SK-MEL-5 (cell line): ENCODE measurements at regions not wholly inside any gene's neighbourhood (a gene's known extent, or its start where the extent isn't known, plus 50 kb on each side); places are given as distances from the start of the nearest gene placed in this dataset.
A peak's percentile ranks its signal among the peaks of the same experiment; 100 is the strongest.

Source experiments
- DNase-seq: peaks from one replicate; pipeline ENCODE4 v3.0.0-alpha.2; 2016; ENCODE audit warnings: low read depth, low spot score
- in situ Hi-C: cut with HindIII; loops from 2 replicates; pipeline ENCODE4 v1.10.0; 2016; ENCODE audit warnings: low sequenced_read_pairs, high pct_unique_total_duplicates, low pct_unique_long_range_greater_than_20kb

DNA sequence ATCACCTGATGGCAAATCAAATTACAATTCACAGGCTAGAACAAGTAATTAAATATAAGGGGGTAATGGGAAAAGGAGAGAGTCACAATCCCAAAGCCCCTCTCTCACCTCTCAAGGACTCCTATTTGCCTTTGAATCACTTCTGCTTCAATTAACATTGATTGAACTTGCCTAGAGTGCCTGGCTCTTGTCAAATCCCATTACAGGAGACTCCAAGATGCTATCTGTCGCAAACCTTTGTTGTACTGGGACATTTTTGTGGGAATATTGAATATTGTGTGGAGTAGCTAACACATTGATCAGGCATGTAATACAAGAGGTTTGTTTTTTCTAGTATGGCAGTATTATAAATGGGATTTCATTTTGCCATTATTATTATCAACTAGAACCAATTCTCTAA, 412.8 kb upstream of the AZI2 start:
- no peak for DNase-seq
- in situ Hi-C loops = no loop called here

DNA sequence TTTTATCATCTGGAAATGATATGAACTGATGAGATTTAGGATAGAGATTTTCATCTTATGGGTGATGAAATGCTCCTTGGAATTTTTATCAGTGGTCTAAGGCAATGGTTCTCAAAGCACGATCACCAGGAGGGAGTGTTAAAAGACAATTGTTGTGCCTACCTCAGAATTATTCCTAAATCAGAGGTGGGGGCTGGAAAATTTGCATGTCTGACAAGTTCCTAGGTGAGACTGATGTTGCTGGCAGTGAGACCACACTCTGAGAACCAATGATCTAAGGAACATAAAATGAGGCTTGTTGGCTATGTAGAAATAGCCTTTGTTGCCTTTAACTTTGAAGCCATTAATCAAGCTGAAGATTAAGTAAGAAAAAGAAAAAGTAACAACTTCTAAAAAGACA, 416.6 kb upstream of the AZI2 start:
- DNase-seq = no peak
- in situ Hi-C loops = no loop called here

DNA sequence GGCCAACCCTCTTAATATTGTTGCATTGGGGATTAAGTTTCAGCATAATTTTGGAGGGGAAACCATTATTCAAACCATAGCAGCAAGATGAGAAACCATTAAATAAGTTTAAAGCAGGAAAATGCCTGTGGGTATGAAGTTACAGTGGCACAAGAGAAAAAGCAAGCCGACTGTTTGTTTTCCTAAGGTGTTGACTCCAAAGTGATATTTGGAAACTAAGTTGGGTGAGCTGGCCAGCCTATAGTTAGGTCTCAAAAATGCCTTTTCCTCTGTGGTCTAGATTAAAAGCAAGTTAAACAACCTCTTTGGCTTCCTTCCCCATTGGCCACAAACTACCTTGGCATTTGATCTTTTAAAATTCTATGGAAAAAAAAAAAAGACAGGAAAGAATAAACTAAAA, 419.8 kb upstream of the AZI2 start:
- no peak for DNase-seq

DNA sequence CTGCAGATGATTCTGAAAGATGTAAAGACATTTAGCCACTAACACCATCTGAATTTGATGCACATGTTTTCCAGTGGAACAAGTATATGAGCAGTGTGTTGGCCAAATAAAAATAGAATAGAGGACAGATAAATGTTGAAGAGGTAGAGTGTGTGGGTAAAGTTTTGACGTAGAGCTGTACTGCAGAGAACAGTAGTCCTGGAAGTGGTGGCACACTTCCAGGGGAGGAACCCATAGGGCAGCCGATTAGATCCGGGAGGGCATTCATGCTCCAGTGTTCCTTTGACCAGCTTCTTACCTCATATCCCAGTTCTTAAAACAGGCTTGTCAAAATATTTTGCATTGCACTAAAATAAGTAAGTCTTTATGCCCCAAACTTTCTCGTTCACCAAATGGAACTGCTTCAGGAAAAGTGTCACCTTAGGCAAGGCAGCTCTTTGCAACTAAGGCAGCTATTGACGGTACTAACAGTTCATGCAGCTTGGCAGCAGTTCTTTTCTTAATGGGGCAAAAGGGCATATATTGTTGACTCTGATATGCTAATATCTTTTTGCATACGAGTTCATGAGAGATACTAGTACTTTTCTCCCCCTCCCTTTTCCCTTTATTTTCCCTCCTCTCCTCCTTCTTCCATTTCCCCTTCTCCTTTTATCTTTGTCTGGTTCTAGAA, 429.3 kb upstream of the AZI2 start:
- in situ Hi-C loops = no loop called here
- DNase-seq = no peak

More for the DNA sequence above, 419.8 kb upstream of the AZI2 start:
- in situ Hi-C loops = no loop called here

DNA sequence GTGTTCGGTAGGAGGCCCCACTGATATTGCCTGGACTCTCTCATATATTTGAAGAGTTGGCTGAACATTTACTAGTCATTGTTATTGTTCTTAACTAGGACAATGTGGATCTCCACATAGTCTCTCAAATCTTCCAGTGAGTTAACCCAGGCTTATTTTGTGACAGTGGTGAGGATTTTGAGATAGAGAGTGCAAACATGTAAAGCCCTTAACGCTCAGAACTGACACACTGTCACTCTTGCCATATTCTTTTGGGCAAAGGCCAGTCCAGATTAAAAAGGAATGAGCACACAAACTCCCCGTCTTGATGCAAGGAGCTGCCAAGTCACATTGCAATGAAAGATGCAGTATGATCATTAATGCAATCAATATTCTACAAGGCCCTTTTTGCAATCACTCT, 431.9 kb upstream of the AZI2 start:
- DNase-seq = no peak
- in situ Hi-C loops = no loop called here

DNA sequence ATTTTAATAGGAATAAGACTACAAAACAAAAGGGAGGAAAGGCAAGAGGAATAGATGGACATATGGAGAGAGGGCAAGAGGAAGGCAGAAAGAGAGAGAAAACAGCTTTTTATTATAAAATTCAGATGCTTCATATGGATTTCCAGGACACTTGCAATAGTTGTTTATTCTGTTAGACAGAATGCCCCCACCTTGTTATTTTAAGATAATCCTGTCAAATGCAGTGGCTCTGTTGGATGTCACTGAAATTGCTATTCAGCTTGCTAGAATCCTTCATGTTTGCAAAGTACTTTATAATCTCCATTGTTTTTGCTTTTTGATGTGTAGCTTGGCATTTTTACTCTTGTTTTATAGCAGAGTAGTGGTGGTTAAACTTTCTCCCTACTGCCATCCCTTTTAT, 432.4 kb upstream of the AZI2 start:
- in situ Hi-C loops = no loop called here
- DNase-seq = no peak

DNA sequence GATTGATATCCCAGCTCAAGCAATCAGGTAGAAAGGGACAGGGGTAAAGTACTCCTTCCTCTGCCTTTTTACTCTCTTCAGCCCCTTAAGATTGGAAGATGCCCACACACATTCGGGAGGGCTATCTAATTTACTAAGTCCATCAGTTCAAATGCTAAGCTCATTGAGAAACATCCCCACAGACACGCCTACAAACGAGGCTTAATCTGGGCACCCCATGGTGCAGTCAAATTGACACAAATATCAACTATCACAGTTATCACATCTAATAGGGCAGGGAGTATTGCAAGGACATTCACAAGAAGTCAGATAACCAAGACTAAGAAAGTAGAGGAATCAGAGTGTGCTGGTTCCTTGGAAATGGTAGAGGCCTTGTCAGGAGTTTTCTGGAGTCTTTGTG, 437.8 kb upstream of the AZI2 start:
- no peak for DNase-seq
- in situ Hi-C loops = no loop called here

DNA sequence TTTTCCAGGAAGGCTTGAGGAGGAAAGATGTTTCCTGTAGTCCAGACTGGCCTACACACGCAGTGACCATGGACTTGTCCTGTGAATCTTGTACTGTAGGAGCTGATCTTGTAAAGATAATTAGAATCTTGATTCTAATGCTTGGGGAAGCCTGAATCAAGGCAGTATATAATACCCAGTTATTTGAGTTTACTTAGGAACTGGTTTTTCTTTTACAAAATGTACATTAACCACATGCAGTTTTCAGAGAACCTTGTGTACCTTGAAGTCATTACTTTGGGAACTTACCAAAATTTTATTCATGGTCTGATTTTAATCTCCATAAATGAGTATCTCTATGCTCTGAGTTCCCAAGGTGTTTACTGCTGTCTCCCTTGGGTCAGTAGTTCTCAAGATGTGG, 439.9 kb upstream of the AZI2 start:
- DNase-seq = no peak
- in situ Hi-C loops = no loop called here

DNA sequence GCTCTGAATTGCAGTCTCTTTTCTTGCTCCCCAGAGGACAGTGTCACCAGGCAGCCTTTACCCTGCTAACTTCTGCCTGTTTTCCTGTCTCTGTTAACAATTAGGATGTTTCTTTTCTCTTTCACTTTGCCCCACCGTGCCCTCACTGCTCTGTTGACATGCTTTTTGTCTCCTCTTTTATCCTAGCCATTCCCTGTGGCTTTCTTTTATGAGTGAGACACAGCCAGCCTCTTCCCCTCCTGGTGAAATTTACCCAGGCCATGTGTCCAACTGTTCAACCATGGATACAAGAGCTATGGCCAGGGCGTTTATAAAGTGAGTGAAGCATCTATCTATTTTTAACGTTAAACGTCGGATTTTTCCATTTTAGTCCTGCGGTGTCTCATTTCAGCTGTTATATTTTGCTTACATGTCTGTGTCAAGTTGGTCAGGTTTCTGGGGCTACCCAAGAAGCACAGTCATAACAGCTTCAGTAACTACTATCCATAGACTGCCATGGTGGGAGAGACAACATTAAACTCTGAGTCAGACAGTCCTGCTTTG, 443.2 kb upstream of the AZI2 start:
- DNase-seq = no peak

DNA sequence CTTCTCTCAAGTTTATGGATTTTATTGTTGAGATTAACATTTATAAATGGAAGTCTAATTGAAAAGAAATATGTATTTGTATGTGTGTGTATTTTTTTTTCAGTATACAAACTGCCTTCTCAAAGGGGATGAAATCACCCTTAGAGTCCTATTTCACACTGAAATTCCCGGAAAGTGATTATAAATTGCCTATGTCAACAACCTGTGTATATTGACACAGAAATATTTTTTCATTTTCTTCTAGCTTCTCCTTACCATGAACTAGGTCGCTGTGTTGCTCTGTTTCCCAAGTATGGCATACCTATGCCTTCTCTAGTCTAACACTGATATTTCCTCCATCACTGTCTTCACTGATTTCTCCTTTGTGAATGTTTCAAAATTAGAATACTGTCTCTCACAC, 444.0 kb upstream of the AZI2 start:
- in situ Hi-C loops = no loop called here
- no peak for DNase-seq

More for the DNA sequence above, 443.2 kb upstream of the AZI2 start:
- in situ Hi-C loops = no loop called here

DNA sequence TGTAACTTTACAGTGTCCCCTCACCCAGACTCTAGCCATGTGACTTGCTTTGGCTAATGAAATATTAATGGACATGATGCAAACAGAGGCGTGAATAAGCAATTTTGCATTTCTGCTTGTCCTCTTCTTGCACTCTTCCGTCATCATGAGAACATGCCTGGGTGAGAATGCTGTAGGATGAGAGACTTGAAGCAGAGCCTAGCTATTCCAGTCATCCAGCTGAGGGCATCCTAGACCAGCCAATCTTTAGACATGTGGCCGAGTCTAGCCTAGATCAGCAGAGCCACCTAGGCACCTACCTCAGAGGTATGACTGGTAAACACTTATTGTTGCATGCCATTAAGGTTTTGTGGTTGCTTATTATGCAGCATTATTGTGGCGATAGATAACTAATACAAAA, 450.5 kb upstream of the AZI2 start:
- peak; percentile 51 for DNase-seq
- in situ Hi-C loops = no loop called here

DNA sequence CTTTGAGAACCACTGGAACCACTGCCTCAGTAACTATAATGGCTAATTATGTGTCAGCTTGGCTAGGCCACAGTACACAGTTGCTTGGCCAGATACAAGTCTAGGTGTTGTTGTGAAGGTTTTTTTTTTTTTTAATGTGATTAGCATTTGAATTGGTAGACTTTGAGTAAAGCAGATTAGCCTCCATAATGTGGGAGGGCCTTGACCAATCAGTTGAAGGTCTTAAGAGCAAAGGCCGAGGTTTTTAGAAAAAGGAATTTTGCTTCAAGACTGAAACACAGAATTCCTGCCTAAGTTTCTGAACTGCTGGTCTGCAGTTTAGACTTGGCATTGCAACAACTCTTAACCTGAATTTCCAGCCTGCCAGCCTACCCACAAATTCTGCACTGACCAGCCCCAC, 451.6 kb upstream of the AZI2 start:
- in situ Hi-C loops = no loop called here

DNA sequence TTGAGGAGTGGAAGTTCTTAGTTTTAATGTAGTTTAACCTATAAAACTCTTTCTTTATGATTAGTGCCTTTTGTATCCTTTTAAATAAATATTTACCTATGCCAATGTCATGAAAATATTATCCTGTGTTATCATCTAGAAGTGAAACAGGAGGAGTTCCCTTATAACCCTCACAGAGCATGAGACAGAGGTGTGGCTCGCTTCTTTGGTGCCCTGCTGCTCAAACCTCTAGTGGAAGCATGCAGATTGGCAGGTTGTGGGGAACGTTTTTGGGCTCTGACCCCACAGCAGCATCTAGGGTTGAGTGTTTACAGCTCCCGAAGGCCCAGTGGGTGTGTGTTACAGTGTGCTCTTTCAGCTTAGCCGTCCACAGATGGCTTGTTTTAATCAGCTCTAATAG, 459.4 kb upstream of the AZI2 start:
- no peak for DNase-seq
- in situ Hi-C loops = no loop called here

More for the DNA sequence above, 451.6 kb upstream of the AZI2 start:
- no peak for DNase-seq

DNA sequence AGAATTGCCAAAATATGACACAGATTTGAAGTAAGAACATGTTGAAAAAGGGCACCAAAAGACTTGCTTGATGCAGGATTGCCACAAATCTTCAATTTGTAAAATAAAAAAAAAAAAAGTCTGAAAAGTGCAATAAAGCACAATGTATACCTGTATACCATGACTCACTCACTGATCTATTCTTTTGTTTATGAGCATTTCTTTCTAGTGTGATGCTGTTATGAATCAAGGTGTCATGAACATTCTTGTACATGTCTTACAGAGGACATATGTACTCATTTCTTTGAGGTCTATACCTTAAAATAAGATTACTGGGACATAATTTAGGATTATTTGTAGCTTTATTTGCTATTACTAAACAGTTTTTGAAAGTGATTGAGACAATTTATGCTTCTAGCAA, 464.9 kb upstream of the RBMS3 start:
- no peak for DNase-seq
- in situ Hi-C loops = no loop called here

DNA sequence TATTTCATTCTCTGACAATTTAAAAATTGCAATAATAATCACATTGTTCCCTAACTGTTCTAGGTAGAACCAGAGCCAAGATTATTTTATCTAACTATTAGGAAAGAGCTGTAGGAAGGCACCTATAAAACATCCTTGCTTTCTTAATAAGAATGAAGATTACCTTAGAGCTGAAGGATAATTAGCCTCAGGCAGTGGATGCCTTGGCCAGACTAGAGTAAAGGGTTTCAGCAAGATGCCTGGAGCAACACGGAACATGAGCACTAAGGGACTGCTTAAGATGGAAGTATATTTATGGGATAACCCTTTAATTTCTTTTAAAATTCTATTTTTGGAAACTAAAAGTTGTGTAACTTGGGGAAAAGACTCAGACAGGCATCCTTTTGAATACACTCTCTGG, 456.6 kb upstream of the RBMS3 start:
- in situ Hi-C loops = no loop called here

DNA sequence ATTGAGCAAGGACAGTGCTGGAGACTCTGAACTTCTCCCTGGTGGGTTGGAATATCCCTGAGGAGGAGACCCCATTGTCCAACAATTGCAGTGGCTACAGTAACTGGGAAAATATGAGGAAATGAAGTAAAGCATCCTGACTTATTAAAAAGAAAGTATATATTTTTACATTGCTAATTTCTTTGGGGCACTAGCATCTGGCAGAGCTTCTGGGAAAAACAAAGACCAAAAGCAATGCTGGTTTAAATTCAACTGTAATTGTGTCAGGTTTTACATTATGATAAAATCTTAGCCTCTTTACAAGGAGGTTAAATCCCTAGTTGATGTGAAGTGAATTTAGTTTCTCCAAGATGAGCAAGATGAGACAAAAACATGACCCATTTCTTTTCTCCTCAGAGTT, 454.0 kb upstream of the RBMS3 start:
- in situ Hi-C loops = no loop called here
- DNase-seq = no peak

More for the DNA sequence above, 456.6 kb upstream of the RBMS3 start:
- DNase-seq = no peak

DNA sequence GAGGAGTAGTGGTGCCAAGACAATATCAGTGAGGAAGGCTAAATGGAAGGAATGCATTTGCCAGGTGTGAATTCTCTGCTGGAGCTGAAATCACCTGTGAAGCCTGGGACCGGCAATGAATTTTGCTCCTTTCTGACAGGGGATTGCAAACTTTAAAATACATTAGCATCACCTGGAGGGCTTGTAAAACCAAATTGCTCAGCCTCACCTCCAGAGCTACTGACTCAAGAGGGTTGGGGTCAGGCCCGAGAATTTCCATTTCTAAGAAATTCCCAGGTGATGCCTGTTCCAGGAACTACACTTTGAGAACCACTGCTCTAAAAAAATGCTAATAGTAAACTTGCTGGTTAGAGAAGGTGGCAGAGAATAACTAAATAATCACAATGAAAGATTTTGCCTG, 445.6 kb upstream of the RBMS3 start:
- in situ Hi-C loops = no loop called here
- DNase-seq = no peak

DNA sequence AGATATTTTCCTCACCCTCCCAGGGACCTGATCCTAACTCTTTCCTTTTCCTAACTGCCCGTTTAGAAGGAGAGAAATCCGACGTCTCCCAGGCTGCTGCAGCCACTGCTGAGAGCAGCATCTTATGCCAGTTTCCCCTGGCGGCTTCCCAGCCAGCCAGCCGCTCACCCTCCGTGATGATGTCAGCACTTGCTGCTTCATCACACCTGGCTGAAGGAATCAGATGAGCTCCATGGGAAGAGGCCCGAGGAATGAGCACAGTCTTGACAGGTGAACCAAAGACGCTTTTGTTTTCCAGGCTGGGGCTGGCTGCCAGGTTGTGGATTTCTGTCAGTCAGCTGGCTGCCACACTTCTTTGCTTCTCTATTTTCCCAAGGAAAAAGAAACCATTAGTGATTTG, 445.1 kb upstream of the RBMS3 start:
- no peak for DNase-seq
- in situ Hi-C loops = no loop called here

DNA sequence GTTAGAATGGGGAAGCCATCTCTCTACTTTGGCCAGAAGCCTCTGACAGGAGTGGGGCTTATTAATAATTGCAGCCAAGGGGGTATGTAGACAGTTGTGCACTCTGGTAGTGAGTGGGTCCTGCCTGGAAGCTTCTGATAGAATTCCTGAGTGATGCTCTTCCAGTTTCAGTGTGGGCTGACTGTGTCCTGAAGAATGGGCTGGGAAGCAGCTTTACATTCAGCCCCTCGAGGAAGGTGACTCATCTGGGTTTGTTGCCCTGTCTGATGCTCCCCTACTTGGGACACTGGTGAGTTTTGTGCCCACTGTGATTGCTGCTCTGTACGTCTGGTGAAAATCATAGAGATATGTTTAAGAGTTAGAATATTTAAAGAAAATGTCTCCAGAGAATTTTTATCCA, 444.7 kb upstream of the RBMS3 start:
- DNase-seq = no peak
- in situ Hi-C loops = no loop called here

DNA sequence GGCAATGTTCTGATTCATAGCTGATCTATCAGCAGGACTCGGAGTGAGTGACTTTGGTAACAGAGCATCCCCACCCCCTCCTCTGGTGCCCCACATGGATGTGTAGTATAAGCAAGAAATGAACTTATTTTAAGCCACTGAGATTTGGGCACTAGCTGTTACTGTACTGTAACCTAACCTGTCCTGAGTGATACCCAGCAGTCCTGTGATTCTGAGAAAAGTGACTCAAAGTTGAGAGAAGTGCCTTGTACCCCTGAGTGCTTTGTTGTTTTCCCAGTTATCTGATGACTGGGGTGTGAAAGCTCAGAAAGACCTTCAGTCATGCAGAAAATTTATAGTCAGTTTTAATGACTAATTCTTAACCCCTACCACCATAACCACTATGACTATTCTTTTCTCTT, 439.9 kb upstream of the RBMS3 start:
- in situ Hi-C loops = no loop called here
- no peak for DNase-seq
